Pancreas (tissue), 10 donors: ENCODE measurements at regions not wholly inside any gene's neighbourhood (a gene's known extent, or its start where the extent isn't known, plus 50 kb on each side); places are given as distances from the start of the nearest gene placed in this dataset.
"Not testable (repeated sequence)": the region's sequence is repeated elsewhere in the genome, so short reads cannot be mapped to it uniquely, and the experiment has no call there.

Experiments used
- ATAC-seq, 4 donors: fragments of 200-7000 bp; cut with Tn5 transposase; one replicate each; pipeline versions ENCODE4 v1.8.0 to v1.9.1; 2020; ENCODE audit warnings: mild to moderate bottlenecking in 4 of 4, moderate library complexity in 4 of 4
- DNase-seq, 6 donors: peaks; one replicate each; pipeline ENCODE4 v3.0.0-alpha.2; 2020
- FAIRE-seq: peaks from 2 replicates; lab custom pipeline; 2012; peaks lifted over from hg19 to GRCh38; lab: Jason Lieb, UNC
- H3K27ac ChIP-seq, 4 donors: fragments of 200-600 bp; sonication (generic); 1 replicate in 3 of 4; 2 replicates in 1 of 4; pipeline versions ENCODE4 v1.5.0 to v1.8.0; 2020
- H3K27me3 ChIP-seq, 4 donors: fragments of 200-600 bp; one replicate each; pipeline ENCODE4 v1.8.0; 2021
- H3K36me3 ChIP-seq, 3 donors: fragments of 200-600 bp; sonication (generic) in 1 of 3; one replicate each; pipeline versions ENCODE4 v1.5.0 to v1.8.0; 2020 to 2021
- H3K4me1 ChIP-seq, 3 donors: fragments of 200-600 bp; one replicate each; pipeline ENCODE4 v1.8.0; 2021
- H3K4me3 ChIP-seq, 4 donors: fragments of 200-600 bp; sonication (generic) in 2 of 4; one replicate each; pipeline versions ENCODE4 v1.5.0 to v1.8.0; 2020 to 2021
- H3K9me3 ChIP-seq, 4 donors: fragments of 200-600 bp; one replicate each; pipeline ENCODE4 v1.8.0; 2021
- WGBS, 2 donors: extraction: QIAGEN DNeasy Blood & Tissue Kit; methylation state at CpG; one replicate each; pipeline ENCODE4 v1.1.7; 2013; 5-methylcytosine and 5-hydroxymethylcytosine counted together
- intact Hi-C, 3 donors: fragments of 100-400 bp; cut with DNase I; formaldehyde crosslinking; loops; one replicate each; pipeline versions ENCODE4 v1.11.1 to v1.14.2; 2022
- TF ChIP-seq, protein P1 (sequence below), 4 donors: fragments of 200-600 bp; sonication (generic) in 3 of 4; IDR thresholded peaks; one replicate each; pipeline versions ENCODE4 v1.5.0 to v1.8.0; 2021; ENCODE audit warnings: antibody characterized with exemption in 4 of 4
- donor health status: healthy with polysubstance abuse.
- donor health status: DM: no; HTN: no; CAD: no; lungs with moderate emphysema.
- donor health status: DM: no; HTN: no; CAD: no.
- donor health status: control.
- donor health status: control.
- donor health status: Bipolar disorder and iron deficiency.
- donor health status: DM: yes; HTN: yes; CAD: no.
- donor health status: DM: no; HTN: no; CAD: no.
- donor health status: DM: no; HTN: no; CAD: no.
- donor health status: DM: yes; HTN: yes; CAD: no.

- H3K27ac ChIP-seq, H3K4me3 ChIP-seq, DNase-seq, H3K36me3 ChIP-seq, H3K27me3 ChIP-seq, H3K9me3 ChIP-seq, FAIRE-seq, intact Hi-C loops, ATAC-seq, H3K4me1 ChIP-seq: not testable (repeated sequence)
- 57 to 61% methylated on average over 28 to 31 of the region's 32 CpGs for WGBS, 2 donors
These were observed 352.5 kb downstream of the KCNJ18 start for GRCh38 chr17:22044706-22045246.

GRCh38 chr17:22047521-22047920 lies 355.2 kb downstream of the KCNJ18 start:
- H3K27ac ChIP-seq, intact Hi-C loops, H3K27me3 ChIP-seq, H3K36me3 ChIP-seq, FAIRE-seq, DNase-seq, H3K9me3 ChIP-seq, H3K4me3 ChIP-seq, H3K4me1 ChIP-seq, ATAC-seq: not testable (repeated sequence)
- 70 to 74% methylated on average over 6 of the region's 6 CpGs for WGBS, 2 donors

DNA sequence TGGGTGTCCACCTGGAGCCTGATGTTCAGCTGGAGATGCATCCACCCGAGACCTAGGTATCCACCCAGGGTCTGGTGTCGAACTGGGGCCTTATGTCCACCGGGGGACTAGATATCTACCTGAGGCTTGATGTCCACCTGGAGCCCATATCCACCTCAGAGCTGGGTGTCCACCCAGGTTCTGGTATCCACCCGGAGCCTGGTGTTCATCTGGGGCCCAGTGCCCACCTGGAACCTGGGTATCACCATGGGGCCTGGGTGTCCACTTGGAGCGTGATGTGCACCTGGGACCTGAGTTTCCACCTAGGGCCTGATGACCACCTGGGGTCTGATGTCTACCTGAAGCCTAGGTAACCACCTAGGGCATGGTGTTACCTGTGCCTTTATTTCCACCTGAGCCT lies 355.9 kb downstream of the KCNJ18 start:
- 58 to 69% methylated on average over 5 of the region's 5 CpGs for WGBS, 2 donors
- H3K4me1 ChIP-seq, intact Hi-C loops, DNase-seq, H3K36me3 ChIP-seq, H3K9me3 ChIP-seq, H3K27me3 ChIP-seq, FAIRE-seq, H3K4me3 ChIP-seq, H3K27ac ChIP-seq, ATAC-seq: not testable (repeated sequence)

GRCh38 chr17:22050766-22051165 lies 358.4 kb downstream of the KCNJ18 start:
- H3K36me3 ChIP-seq, H3K27ac ChIP-seq, H3K27me3 ChIP-seq, intact Hi-C loops, H3K4me3 ChIP-seq, DNase-seq, H3K9me3 ChIP-seq, FAIRE-seq, ATAC-seq, H3K4me1 ChIP-seq: not testable (repeated sequence)
- 13 to 20% methylated on average over 2 to 3 of the region's 3 CpGs for WGBS, 2 donors

GRCh38 chr17:22052715-22053114 lies 360.4 kb downstream of the KCNJ18 start:
- FAIRE-seq, H3K36me3 ChIP-seq, H3K27ac ChIP-seq, H3K4me3 ChIP-seq, ATAC-seq, H3K4me1 ChIP-seq, intact Hi-C loops, H3K9me3 ChIP-seq, H3K27me3 ChIP-seq, DNase-seq: not testable (repeated sequence)

- intact Hi-C loops, H3K36me3 ChIP-seq, H3K27me3 ChIP-seq, ATAC-seq, H3K4me1 ChIP-seq, FAIRE-seq, H3K27ac ChIP-seq, DNase-seq, H3K4me3 ChIP-seq, H3K9me3 ChIP-seq: not testable (repeated sequence)
- WGBS, 2 donors = 33 to 44% methylated on average over 1 of the region's 1 CpG
These were observed 364.2 kb downstream of the KCNJ18 start for GRCh38 chr17:22056566-22056965.

DNA sequence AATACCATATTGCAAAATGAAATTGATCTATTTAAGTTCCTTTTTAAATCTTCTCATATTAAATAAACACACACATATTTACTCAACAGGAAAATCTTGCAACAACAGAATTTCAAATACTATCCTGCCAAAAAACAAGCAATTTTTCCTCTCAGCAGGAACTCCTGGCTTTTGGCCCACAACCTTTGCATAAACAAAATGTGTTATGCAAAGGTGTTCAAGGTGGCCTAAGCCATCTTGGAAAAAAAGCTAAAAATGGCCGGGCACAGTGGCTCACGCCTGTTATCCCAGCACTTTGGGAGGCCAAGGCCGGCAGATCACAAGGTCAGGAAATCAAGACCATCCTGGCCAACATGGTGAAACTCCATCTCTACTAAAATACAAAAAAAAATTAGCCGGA lies 383.6 kb downstream of the KCNJ18 start:
- H3K4me3 ChIP-seq, H3K27me3 ChIP-seq, FAIRE-seq, H3K4me1 ChIP-seq, ATAC-seq, H3K27ac ChIP-seq, H3K9me3 ChIP-seq, DNase-seq, H3K36me3 ChIP-seq, intact Hi-C loops: not testable (repeated sequence)
- 66 to 67% methylated on average over 3 to 4 of the region's 4 CpGs for WGBS, 2 donors

GRCh38 chr17:22088589-22088988 lies 396.3 kb downstream of the KCNJ18 start:
- H3K27me3 ChIP-seq, ATAC-seq, H3K9me3 ChIP-seq, H3K27ac ChIP-seq, FAIRE-seq, DNase-seq, intact Hi-C loops, H3K4me3 ChIP-seq, H3K36me3 ChIP-seq, H3K4me1 ChIP-seq: not testable (repeated sequence)
- 52 to 60% methylated on average over 12 of the region's 12 CpGs for WGBS, 2 donors

GRCh38 chr17:22090263-22090935 lies 398.1 kb downstream of the KCNJ18 start:
- TF ChIP-seq, protein P1, sequence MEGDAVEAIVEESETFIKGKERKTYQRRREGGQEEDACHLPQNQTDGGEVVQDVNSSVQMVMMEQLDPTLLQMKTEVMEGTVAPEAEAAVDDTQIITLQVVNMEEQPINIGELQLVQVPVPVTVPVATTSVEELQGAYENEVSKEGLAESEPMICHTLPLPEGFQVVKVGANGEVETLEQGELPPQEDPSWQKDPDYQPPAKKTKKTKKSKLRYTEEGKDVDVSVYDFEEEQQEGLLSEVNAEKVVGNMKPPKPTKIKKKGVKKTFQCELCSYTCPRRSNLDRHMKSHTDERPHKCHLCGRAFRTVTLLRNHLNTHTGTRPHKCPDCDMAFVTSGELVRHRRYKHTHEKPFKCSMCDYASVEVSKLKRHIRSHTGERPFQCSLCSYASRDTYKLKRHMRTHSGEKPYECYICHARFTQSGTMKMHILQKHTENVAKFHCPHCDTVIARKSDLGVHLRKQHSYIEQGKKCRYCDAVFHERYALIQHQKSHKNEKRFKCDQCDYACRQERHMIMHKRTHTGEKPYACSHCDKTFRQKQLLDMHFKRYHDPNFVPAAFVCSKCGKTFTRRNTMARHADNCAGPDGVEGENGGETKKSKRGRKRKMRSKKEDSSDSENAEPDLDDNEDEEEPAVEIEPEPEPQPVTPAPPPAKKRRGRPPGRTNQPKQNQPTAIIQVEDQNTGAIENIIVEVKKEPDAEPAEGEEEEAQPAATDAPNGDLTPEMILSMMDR (IDR thresholded peaks at IDR 0.05) = no peak
- H3K4me3 ChIP-seq = no peak overlapping the region
- DNase-seq = no peak
- H3K9me3 ChIP-seq = no peaks in the 10 kb centered on the region
- no peaks in the 10 kb centered on the region for H3K36me3 ChIP-seq
- no peaks in the 10 kb centered on the region for H3K4me1 ChIP-seq
- intact Hi-C loops = no loop called here
- WGBS, 2 donors = 80 to 89% methylated on average over 25 of the region's 25 CpGs
- no peaks in the 10 kb centered on the region for H3K27me3 ChIP-seq
- no peak for ATAC-seq
- no peak for FAIRE-seq
- H3K27ac ChIP-seq = no peak overlapping the region

- FAIRE-seq, H3K4me3 ChIP-seq, intact Hi-C loops, H3K9me3 ChIP-seq, H3K27ac ChIP-seq, DNase-seq, ATAC-seq, H3K27me3 ChIP-seq, H3K36me3 ChIP-seq, H3K4me1 ChIP-seq: not testable (repeated sequence)
- 55 to 76% methylated on average over 9 to 10 of the region's 11 CpGs for WGBS, 2 donors
These were observed 398.8 kb downstream of the KCNJ18 start for GRCh38 chr17:22091041-22091679.

- H3K27ac ChIP-seq, H3K4me1 ChIP-seq, H3K9me3 ChIP-seq, FAIRE-seq, H3K36me3 ChIP-seq, H3K4me3 ChIP-seq, H3K27me3 ChIP-seq, DNase-seq, intact Hi-C loops, ATAC-seq: not testable (repeated sequence)
- 60 to 63% methylated on average over 4 of the region's 4 CpGs for WGBS, 2 donors
These were observed 399.5 kb downstream of the KCNJ18 start for GRCh38 chr17:22091840-22092239.
